NT2/D1 (cell line): ENCODE measurements at regions not wholly inside any gene's neighbourhood (a gene's known extent, or its start where the extent isn't known, plus 50 kb on each side); places are given as distances from the start of the nearest gene placed in this dataset.

Source experiments
- SUZ12 ChIP-seq: IDR thresholded peaks from 2 replicates; pipeline ENCODE4 v1.6.1; 2011; ENCODE audit not compliant: insufficient read length, insufficient read depth; ENCODE audit errors: extremely low read depth
- YY1 ChIP-seq: IDR thresholded peaks from 2 replicates; pipeline ENCODE4 v1.6.1; 2011; ENCODE audit not compliant: insufficient read length, insufficient read depth
- ZNF274 ChIP-seq: IDR thresholded peaks from 2 replicates; pipeline ENCODE4 v1.6.1; 2011; ENCODE audit warnings: mild to moderate bottlenecking, low read depth, low read length

GRCh38 chrX:121579016-121579760 lies 531.8 kb downstream of the GLUD2 start:
- TF ChIP-seq YY1: no peak
- no peak for TF ChIP-seq ZNF274
- no peak for TF ChIP-seq SUZ12
